ENCODE measurements at regions not wholly inside any gene's neighbourhood (a gene's known extent, or its start where the extent isn't known, plus 50 kb on each side); places are given as distances from the start of the nearest gene placed in this dataset.

DNA sequence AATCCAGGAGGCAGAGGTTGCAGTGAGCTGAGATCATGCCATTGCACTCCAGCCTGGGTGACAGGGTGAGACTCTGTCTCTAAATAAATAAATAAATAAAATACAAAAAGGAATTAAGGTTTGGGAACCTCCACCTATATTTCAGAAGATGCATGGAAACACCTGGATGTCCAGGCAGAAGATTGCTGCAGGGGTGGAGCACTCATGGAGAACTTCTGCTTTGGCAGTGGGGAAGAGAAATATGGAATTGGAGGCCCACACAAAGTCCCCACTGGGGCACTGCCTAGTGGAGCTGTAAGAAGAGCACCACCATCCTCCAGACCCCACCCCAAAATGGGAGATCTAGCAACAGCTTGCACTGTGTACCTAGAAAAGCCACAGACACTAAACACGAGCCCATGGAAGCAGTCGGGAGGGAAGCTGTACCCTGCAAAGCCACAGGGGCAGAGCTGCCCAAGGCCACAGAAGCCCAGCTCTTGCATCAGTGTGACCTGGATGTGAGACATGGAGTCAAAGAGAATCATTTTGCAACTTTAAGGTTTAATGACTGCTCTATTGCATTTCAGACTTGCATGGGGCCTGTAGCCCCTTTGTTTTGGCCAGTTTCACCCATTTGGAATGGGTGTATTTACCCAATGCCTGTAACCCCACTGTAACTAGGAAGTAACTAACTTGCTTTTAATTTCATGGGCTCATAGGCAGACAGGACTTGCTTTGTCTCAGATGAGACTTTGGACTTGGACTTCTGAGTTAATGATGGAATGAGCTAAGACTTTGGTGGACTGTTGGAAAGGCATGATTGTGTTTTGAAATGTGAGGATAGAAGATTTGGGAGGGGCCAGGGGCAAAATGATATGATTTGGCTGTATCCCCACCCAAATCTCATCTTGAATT is 265.3 kb downstream of the ZEB2 start:
- no peaks in the 10 kb centered on the region for H3K4me1 ChIP-seq (ENCODE audit: insufficient read depth, low read length)
- H3K4me3 Mint-ChIP-seq: no peak overlapping the region
- no peak overlapping the region for H2BK120ac ChIP-seq (ENCODE audit: low read depth, low read length, poor library complexity, severe bottlenecking)
- H3T11ph ChIP-seq (ENCODE audit: low read length): no peak overlapping the region
- no peaks in the 10 kb centered on the region for H3K4me1 Mint-ChIP-seq
- H3K27me3 ChIP-seq (ENCODE audit: insufficient read depth, low read length): no peaks in the 10 kb centered on the region
- no peaks in the 10 kb centered on the region for H3K23me2 ChIP-seq (ENCODE audit: insufficient read length, low read depth, low read length, poor library complexity, severe bottlenecking)
- no peaks in the 10 kb centered on the region for H3K79me2 ChIP-seq (ENCODE audit: insufficient read depth, low read length)
- H2BK15ac ChIP-seq (ENCODE audit: low read depth, low read length): no peak overlapping the region
- WGBS (ENCODE audit: extremely low coverage, insufficient read length, low lambda C conversion rate): no CpG with 5 or more reads among the region's 2 CpGs
- TF ChIP-seq, protein P1, sequence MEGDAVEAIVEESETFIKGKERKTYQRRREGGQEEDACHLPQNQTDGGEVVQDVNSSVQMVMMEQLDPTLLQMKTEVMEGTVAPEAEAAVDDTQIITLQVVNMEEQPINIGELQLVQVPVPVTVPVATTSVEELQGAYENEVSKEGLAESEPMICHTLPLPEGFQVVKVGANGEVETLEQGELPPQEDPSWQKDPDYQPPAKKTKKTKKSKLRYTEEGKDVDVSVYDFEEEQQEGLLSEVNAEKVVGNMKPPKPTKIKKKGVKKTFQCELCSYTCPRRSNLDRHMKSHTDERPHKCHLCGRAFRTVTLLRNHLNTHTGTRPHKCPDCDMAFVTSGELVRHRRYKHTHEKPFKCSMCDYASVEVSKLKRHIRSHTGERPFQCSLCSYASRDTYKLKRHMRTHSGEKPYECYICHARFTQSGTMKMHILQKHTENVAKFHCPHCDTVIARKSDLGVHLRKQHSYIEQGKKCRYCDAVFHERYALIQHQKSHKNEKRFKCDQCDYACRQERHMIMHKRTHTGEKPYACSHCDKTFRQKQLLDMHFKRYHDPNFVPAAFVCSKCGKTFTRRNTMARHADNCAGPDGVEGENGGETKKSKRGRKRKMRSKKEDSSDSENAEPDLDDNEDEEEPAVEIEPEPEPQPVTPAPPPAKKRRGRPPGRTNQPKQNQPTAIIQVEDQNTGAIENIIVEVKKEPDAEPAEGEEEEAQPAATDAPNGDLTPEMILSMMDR (conservative IDR thresholded peaks at IDR 0.05): no peak
- H3K27ac ChIP-seq (ENCODE audit: insufficient read length, low read depth, low read length): no peak overlapping the region
- H3K27me3 Mint-ChIP-seq (ENCODE audit: low read depth): no peaks in the 10 kb centered on the region
- H3K9me3 Mint-ChIP-seq: peaks cover 54 to 67% of the 10 kb centered on the region in 2 experiments
- no peak overlapping the region for H2AK5ac ChIP-seq (ENCODE audit: insufficient read length, low read length)
- H3K9ac ChIP-seq (ENCODE audit: extremely low read depth, insufficient read length, low read length): no peak overlapping the region
- H3K36me3 Mint-ChIP-seq (ENCODE audit: insufficient read depth in 1 of 3, low read depth in 3 of 3): peaks cover 45 to 79% (median 48%) of the 10 kb centered on the region in 3 experiments
- no peak for DNase-seq
- H2BK5ac ChIP-seq (ENCODE audit: insufficient read length, low read length): no peak overlapping the region
- peaks cover 25% of the 10 kb centered on the region for H3K9me3 ChIP-seq (ENCODE audit: control insufficient read depth, low read depth, low read length)
- H3K14ac ChIP-seq (ENCODE audit: insufficient read depth, low read length): no peak overlapping the region
- no peak overlapping the region for H3K4ac ChIP-seq (ENCODE audit: low read depth, low read length)
- no peak overlapping the region for H4K8ac ChIP-seq (replicated peaks; ENCODE audit: insufficient read length, low read depth, low read length)
- H3K79me1 ChIP-seq (ENCODE audit: insufficient read depth, low read depth, low read length, poor library complexity, severe bottlenecking): no peaks in the 10 kb centered on the region
- H2BK12ac ChIP-seq (ENCODE audit: insufficient read length, low read depth, low read length): no peak overlapping the region
- H3K56ac ChIP-seq (ENCODE audit: insufficient read length, low read depth, low read length): no peak overlapping the region
- H2AFZ ChIP-seq (ENCODE audit: low read length): no peak overlapping the region
- no peak overlapping the region for H2BK20ac ChIP-seq (ENCODE audit: low read depth, low read length, poor library complexity, severe bottlenecking)
- no peak overlapping the region for H3K4me2 ChIP-seq (ENCODE audit: insufficient read depth, insufficient read length, low read length)
- H4K5ac ChIP-seq (ENCODE audit: insufficient read length, low read depth, low read length): no peak overlapping the region
- H4K20me1 ChIP-seq (ENCODE audit: control insufficient read depth, insufficient read depth, insufficient read length): no peaks in the 10 kb centered on the region
- H3K23ac ChIP-seq (ENCODE audit: insufficient read length, low read depth, low read length): no peak overlapping the region
- H4K91ac ChIP-seq (ENCODE audit: insufficient read length, low read depth, low read length): no peak overlapping the region
- H3K18ac ChIP-seq (ENCODE audit: insufficient read length, low read depth, low read length): no peak overlapping the region
- no peak overlapping the region; a peak in 1 of 7 replicates for H3K27ac Mint-ChIP-seq

Data from H9 (cell line).